DMS114 treated with DMSO at 0.1 percent for 48 hours (cell line): ENCODE measurements at regions not wholly inside any gene's neighbourhood (a gene's known extent, or its start where the extent isn't known, plus 50 kb on each side); places are given as distances from the start of the nearest gene placed in this dataset.

Experiments
- DNase-seq: peaks from one replicate; lab custom pipeline; 2025; ENCODE audit not compliant: unreplicated experiment; lab: John Stamatoyannopoulos, UW

GRCh38 chr5:167440846-167441245, 850.6 kb upstream of the WWC1 start:
- DNase-seq = no peak

- no peak for DNase-seq
Measured at GRCh38 chr5:167442922-167443321, 848.5 kb upstream of the WWC1 start.

GRCh38 chr5:167447466-167448375, 843.7 kb upstream of the WWC1 start:
- no peak for DNase-seq

- no peak for DNase-seq
Measured at GRCh38 chr5:167448376-167448775, 843.1 kb upstream of the WWC1 start.

GRCh38 chr5:167451076-167451475, 840.4 kb upstream of the WWC1 start:
- DNase-seq = no peak

- no peak for DNase-seq
Measured at GRCh38 chr5:167452136-167452535, 839.3 kb upstream of the WWC1 start.

GRCh38 chr5:167453246-167454030, 838.0 kb upstream of the WWC1 start:
- DNase-seq = no peak

- DNase-seq = no peak
Measured at GRCh38 chr5:167458412-167458811, 833.0 kb upstream of the WWC1 start.

GRCh38 chr5:167460449-167461020, 830.9 kb upstream of the WWC1 start:
- DNase-seq = no peak

GRCh38 chr5:167463939-167464338, 827.5 kb upstream of the WWC1 start:
- DNase-seq = no peak

GRCh38 chr5:167466992-167467391, 824.5 kb upstream of the WWC1 start:
- DNase-seq = no peak

GRCh38 chr5:167472566-167473108, 818.8 kb upstream of the WWC1 start:
- no peak for DNase-seq

- DNase-seq = no peak
Measured at GRCh38 chr5:167478188-167478587, 813.3 kb upstream of the WWC1 start.

- DNase-seq = no peak
Measured at GRCh38 chr5:167479779-167480178, 811.7 kb upstream of the WWC1 start.

GRCh38 chr5:167481345-167481744, 810.1 kb upstream of the WWC1 start:
- no peak for DNase-seq

GRCh38 chr5:167482555-167482954, 808.9 kb upstream of the WWC1 start:
- DNase-seq = no peak

- no peak for DNase-seq
Measured at GRCh38 chr5:167485061-167485774, 806.2 kb upstream of the WWC1 start.

GRCh38 chr5:167488371-167488770, 803.1 kb upstream of the WWC1 start:
- DNase-seq = no peak

GRCh38 chr5:167489202-167489601, 802.2 kb upstream of the WWC1 start:
- DNase-seq = no peak

- no peak for DNase-seq
Measured at GRCh38 chr5:167503926-167504720, 787.3 kb upstream of the WWC1 start.
